ENCODE measurements at regions not wholly inside any gene's neighbourhood (a gene's known extent, or its start where the extent isn't known, plus 50 kb on each side); places are given as distances from the start of the nearest gene placed in this dataset.

DNA sequence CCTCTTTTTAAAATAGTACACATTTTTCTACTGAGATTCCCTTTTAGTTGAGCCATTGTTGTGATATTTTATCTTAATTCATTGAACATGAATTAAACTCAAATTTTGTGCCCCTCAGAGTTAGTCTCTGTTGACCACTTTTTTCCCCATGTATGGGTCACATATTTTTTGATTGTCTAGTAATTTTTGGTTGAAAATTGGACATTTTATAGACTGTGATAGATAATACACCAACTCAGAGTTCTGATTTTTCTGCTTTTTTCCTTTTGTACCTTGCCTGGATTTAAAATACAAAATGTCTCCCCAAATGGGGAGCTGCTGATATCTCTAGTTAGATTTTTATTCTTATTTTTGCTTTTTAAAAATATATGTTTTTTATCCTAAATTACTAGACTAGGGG lies 291.8 kb upstream of the CITED2 start:
- H3K4me3 ChIP-seq (ENCODE audit: control insufficient read depth in 1 of 2, extremely low read depth in 1 of 2, low read length in 1 of 2), result no peak overlapping the region
- no peaks in the 10 kb centered on the region for H3K4me1 ChIP-seq (ENCODE audit: control insufficient read depth in 1 of 2, extremely low read depth in 1 of 2, insufficient read depth in 2 of 2, low read length in 2 of 2)
- H3K27me3 ChIP-seq (replicated peaks in 1 of 2; ENCODE audit: control insufficient read depth in 2 of 2, extremely low read depth in 1 of 2, insufficient read depth in 2 of 2, low read length in 1 of 2), result peaks cover 0 to 3% of the 10 kb centered on the region in 2 experiments
- H3K36me3 Mint-ChIP-seq, result no peaks in the 10 kb centered on the region
- no peak overlapping the region for H3K27ac Mint-ChIP-seq
- DNase-seq (no peak), ATAC-seq (replicated peaks in 1 of 4) (no peak)
- H3K4me1 Mint-ChIP-seq, result no peaks in the 10 kb centered on the region
- ChIA-PET CTCF (no interaction called here), POLR2A (interaction anchor here in 1 of 2 donors (0.6 kb wide), 1 partner anchor 1087 kb away, joined by 3 read pairs; no protein-coding TSS in a partner anchor)
- H3K9me3 ChIP-seq, result no peaks in the 10 kb centered on the region
- H3K36me3 ChIP-seq (ENCODE audit: control insufficient read depth in 2 of 2, extremely low read depth in 1 of 2, insufficient read depth in 1 of 2, low read length in 1 of 2), result no peaks in the 10 kb centered on the region
- H3K9me3 Mint-ChIP-seq, result peaks cover 3 to 13% (median 10%) of the 10 kb centered on the region in 3 donors
- H3K27me3 Mint-ChIP-seq, result peaks cover 4 to 19% of the 10 kb centered on the region in 2 donors
- H3K27ac ChIP-seq (ENCODE audit: low read length), result no peak overlapping the region
- H3K4me3 Mint-ChIP-seq, result no peak overlapping the region

DNA sequence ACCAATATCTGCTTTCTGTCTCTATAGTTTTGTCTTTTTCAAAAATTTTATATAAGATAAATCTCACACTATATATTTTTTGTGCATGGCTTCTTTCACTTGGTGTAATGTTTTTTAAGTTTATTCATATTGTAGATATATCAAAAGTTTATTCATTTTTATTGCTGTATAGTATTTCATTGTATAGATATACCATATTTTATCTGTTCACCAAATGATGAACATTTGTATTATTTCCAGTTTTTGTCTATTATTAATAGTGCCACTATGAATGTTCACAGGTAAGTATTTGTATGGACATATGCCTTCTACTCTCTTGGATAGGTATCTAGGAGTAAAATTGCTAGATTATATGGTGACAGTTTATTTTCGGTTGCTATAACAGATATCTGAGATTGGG lies 289.5 kb upstream of the CITED2 start:
- H3K36me3 Mint-ChIP-seq, result no peaks in the 10 kb centered on the region
- Histone ChIP-seq H3K27ac (ENCODE audit: low read length) (no peak overlapping the region), H3K36me3 (ENCODE audit: control insufficient read depth in 2 of 2, extremely low read depth in 1 of 2, insufficient read depth in 1 of 2, low read length in 1 of 2) (no peaks in the 10 kb centered on the region), H3K9me3 (no peaks in the 10 kb centered on the region), H3K4me3 (ENCODE audit: control insufficient read depth in 1 of 2, extremely low read depth in 1 of 2, low read length in 1 of 2) (no peak overlapping the region), H3K4me1 (ENCODE audit: control insufficient read depth in 1 of 2, extremely low read depth in 1 of 2, insufficient read depth in 2 of 2, low read length in 2 of 2) (no peaks in the 10 kb centered on the region), H3K27me3 (replicated peaks in 1 of 2; ENCODE audit: control insufficient read depth in 2 of 2, extremely low read depth in 1 of 2, insufficient read depth in 2 of 2, low read length in 1 of 2) (peaks cover 0 to 3% of the 10 kb centered on the region in 2 experiments)
- no peak overlapping the region for H3K4me3 Mint-ChIP-seq
- H3K9me3 Mint-ChIP-seq, result peaks cover 3 to 13% (median 10%) of the 10 kb centered on the region in 3 donors
- H3K4me1 Mint-ChIP-seq, result no peaks in the 10 kb centered on the region
- DNase-seq, result no peak
- WGBS (ENCODE audit: insufficient coverage), result 71% methylated on average over 1 of the region's 1 CpG
- peaks cover 4 to 18% of the 10 kb centered on the region in 2 donors for H3K27me3 Mint-ChIP-seq
- ChIA-PET CTCF (no interaction called here), POLR2A (no interaction called here)
- no peak overlapping the region for H3K27ac Mint-ChIP-seq
- ATAC-seq (replicated peaks in 1 of 4), result no peak

DNA sequence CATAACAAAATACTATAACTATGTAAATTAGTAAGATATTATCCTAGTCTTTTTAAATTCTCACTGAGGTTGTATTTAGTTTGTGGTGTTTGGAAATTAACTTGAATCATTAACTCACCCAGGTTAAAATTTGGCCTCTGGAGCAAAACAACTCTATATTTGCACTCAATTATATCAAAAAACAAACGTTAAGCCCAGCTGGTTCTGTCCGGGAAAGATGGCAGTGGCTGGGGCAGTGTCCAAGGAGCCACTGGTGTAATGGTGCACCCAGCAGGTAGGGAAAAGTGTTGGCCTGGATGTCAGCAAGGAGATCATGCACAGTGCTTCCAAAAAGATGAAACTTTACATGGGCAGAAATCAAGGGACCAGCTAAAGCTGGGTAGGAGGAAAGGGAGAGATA lies 285.3 kb upstream of the CITED2 start:
- DNase-seq, result no peak
- Mint-ChIP-seq H3K9me3 (peaks cover under 1 to 5% (median 3%) of the 10 kb centered on the region in 3 donors), H3K27me3 (no peaks in the 10 kb centered on the region), H3K4me1 (no peaks in the 10 kb centered on the region), H3K4me3 (no peak overlapping the region), H3K27ac (no peak overlapping the region), H3K36me3 (no peaks in the 10 kb centered on the region)
- 100% methylated on average over 1 of the region's 2 CpGs for WGBS (ENCODE audit: insufficient coverage)
- no peaks in the 10 kb centered on the region for H3K9me3 ChIP-seq
- no peak overlapping the region for H3K27ac ChIP-seq (ENCODE audit: low read length)
- no peak overlapping the region for H3K4me3 ChIP-seq (ENCODE audit: control insufficient read depth in 1 of 2, extremely low read depth in 1 of 2, low read length in 1 of 2)
- no peaks in the 10 kb centered on the region for H3K27me3 ChIP-seq (replicated peaks in 1 of 2; ENCODE audit: control insufficient read depth in 2 of 2, extremely low read depth in 1 of 2, insufficient read depth in 2 of 2, low read length in 1 of 2)
- POLR2A ChIA-PET, result no interaction called here
- no peaks in the 10 kb centered on the region for H3K4me1 ChIP-seq (ENCODE audit: control insufficient read depth in 1 of 2, extremely low read depth in 1 of 2, insufficient read depth in 2 of 2, low read length in 2 of 2)
- CTCF ChIA-PET, result no interaction called here
- no peak for ATAC-seq (replicated peaks in 1 of 4)
- no peaks in the 10 kb centered on the region for H3K36me3 ChIP-seq (ENCODE audit: control insufficient read depth in 2 of 2, extremely low read depth in 1 of 2, insufficient read depth in 1 of 2, low read length in 1 of 2)

DNA sequence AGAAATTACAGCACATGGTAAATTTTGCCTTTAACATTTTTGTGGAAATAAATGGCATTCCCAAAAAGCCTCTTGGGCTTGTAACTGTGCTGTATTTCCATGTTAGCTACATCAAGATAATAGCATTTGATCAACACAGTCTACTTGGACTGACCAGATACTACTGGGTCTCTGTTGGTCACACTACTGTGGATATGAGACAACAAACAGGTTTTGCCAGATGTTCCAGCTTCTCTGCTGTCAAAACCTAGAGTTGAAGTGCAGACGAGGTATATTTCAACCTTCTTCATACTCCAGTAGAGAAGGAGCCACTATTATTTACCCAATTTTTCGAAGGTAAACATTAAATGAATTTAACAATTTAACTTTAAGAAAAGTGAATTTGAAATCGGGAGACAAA lies 284.7 kb upstream of the CITED2 start:
- no peak overlapping the region for H3K4me3 Mint-ChIP-seq
- CTCF ChIA-PET, result no interaction called here
- WGBS (ENCODE audit: insufficient coverage), result no CpG with 5 or more reads among the region's 3 CpGs
- no peaks in the 10 kb centered on the region for H3K36me3 Mint-ChIP-seq
- H3K27me3 Mint-ChIP-seq, result no peaks in the 10 kb centered on the region
- H3K4me1 ChIP-seq (ENCODE audit: control insufficient read depth in 1 of 2, extremely low read depth in 1 of 2, insufficient read depth in 2 of 2, low read length in 2 of 2), result no peaks in the 10 kb centered on the region
- H3K36me3 ChIP-seq (ENCODE audit: control insufficient read depth in 2 of 2, extremely low read depth in 1 of 2, insufficient read depth in 1 of 2, low read length in 1 of 2), result no peaks in the 10 kb centered on the region
- H3K27ac Mint-ChIP-seq, result no peak overlapping the region
- H3K27me3 ChIP-seq (replicated peaks in 1 of 2; ENCODE audit: control insufficient read depth in 2 of 2, extremely low read depth in 1 of 2, insufficient read depth in 2 of 2, low read length in 1 of 2), result no peaks in the 10 kb centered on the region
- no peak overlapping the region for H3K27ac ChIP-seq (ENCODE audit: low read length)
- no peak for DNase-seq
- H3K4me3 ChIP-seq (ENCODE audit: control insufficient read depth in 1 of 2, extremely low read depth in 1 of 2, low read length in 1 of 2), result no peak overlapping the region
- POLR2A ChIA-PET, result no interaction called here
- H3K4me1 Mint-ChIP-seq, result no peaks in the 10 kb centered on the region
- peaks cover 0 to 2% (median 2%) of the 10 kb centered on the region in 3 donors for H3K9me3 Mint-ChIP-seq
- ATAC-seq (replicated peaks in 1 of 4), result no peak
- H3K9me3 ChIP-seq, result no peaks in the 10 kb centered on the region

GRCh38 chr6:139657119-139657518 lies 282.7 kb upstream of the CITED2 start:
- no peak overlapping the region for H3K27ac ChIP-seq (ENCODE audit: low read length)
- H3K27me3 Mint-ChIP-seq, result no peaks in the 10 kb centered on the region
- ATAC-seq (replicated peaks in 1 of 4), result no peak
- WGBS (ENCODE audit: insufficient coverage), result no CpG with 5 or more reads among the region's 1 CpG
- H3K4me1 Mint-ChIP-seq, result no peaks in the 10 kb centered on the region
- no peak overlapping the region for H3K4me3 Mint-ChIP-seq
- no peak for DNase-seq
- H3K4me1 ChIP-seq (ENCODE audit: control insufficient read depth in 1 of 2, extremely low read depth in 1 of 2, insufficient read depth in 2 of 2, low read length in 2 of 2), result no peaks in the 10 kb centered on the region
- H3K4me3 ChIP-seq (ENCODE audit: control insufficient read depth in 1 of 2, extremely low read depth in 1 of 2, low read length in 1 of 2), result no peak overlapping the region
- ChIA-PET CTCF (interaction anchor here (0.6 to 0.8 kb wide), 2 partner anchors 128 to 590 kb away, joined by 4 to 5 read pairs; no protein-coding TSS in a partner anchor), POLR2A (no interaction called here)
- H3K27ac Mint-ChIP-seq, result no peak overlapping the region
- H3K9me3 ChIP-seq, result no peaks in the 10 kb centered on the region
- H3K36me3 Mint-ChIP-seq, result no peaks in the 10 kb centered on the region
- H3K9me3 Mint-ChIP-seq, result no peaks in the 10 kb centered on the region
- H3K27me3 ChIP-seq (replicated peaks in 1 of 2; ENCODE audit: control insufficient read depth in 2 of 2, extremely low read depth in 1 of 2, insufficient read depth in 2 of 2, low read length in 1 of 2), result peaks cover 0 to 2% of the 10 kb centered on the region in 2 experiments
- H3K36me3 ChIP-seq (ENCODE audit: control insufficient read depth in 2 of 2, extremely low read depth in 1 of 2, insufficient read depth in 1 of 2, low read length in 1 of 2), result no peaks in the 10 kb centered on the region

GRCh38 chr6:139655783-139656705 lies 281.6 kb upstream of the CITED2 start:
- no peak for ATAC-seq (replicated peaks in 1 of 4)
- H3K9me3 Mint-ChIP-seq, result no peaks in the 10 kb centered on the region
- H3K4me1 Mint-ChIP-seq, result no peaks in the 10 kb centered on the region
- H3K36me3 Mint-ChIP-seq, result no peaks in the 10 kb centered on the region
- Histone ChIP-seq H3K27me3 (replicated peaks in 1 of 2; ENCODE audit: control insufficient read depth in 2 of 2, extremely low read depth in 1 of 2, insufficient read depth in 2 of 2, low read length in 1 of 2) (peaks cover 0 to 2% of the 10 kb centered on the region in 2 experiments), H3K9me3 (no peaks in the 10 kb centered on the region), H3K4me3 (ENCODE audit: control insufficient read depth in 1 of 2, extremely low read depth in 1 of 2, low read length in 1 of 2) (no peak overlapping the region), H3K4me1 (ENCODE audit: control insufficient read depth in 1 of 2, extremely low read depth in 1 of 2, insufficient read depth in 2 of 2, low read length in 2 of 2) (no peaks in the 10 kb centered on the region), H3K27ac (ENCODE audit: low read length) (no peak overlapping the region), H3K36me3 (ENCODE audit: control insufficient read depth in 2 of 2, extremely low read depth in 1 of 2, insufficient read depth in 1 of 2, low read length in 1 of 2) (no peaks in the 10 kb centered on the region)
- WGBS (ENCODE audit: insufficient coverage), result 50% methylated on average over 1 of the region's 5 CpGs
- POLR2A ChIA-PET, result no interaction called here
- no peak overlapping the region for H3K27ac Mint-ChIP-seq
- DNase-seq, result no peak
- CTCF ChIA-PET, result interaction anchor here in 1 of 2 donors (0.8 kb wide), 1 partner anchor 127 kb away, joined by 4 read pairs; no protein-coding TSS in a partner anchor
- H3K27me3 Mint-ChIP-seq, result no peaks in the 10 kb centered on the region
- H3K4me3 Mint-ChIP-seq, result no peak overlapping the region

All from T-cell (primary cell).